DMS53 (cell line): ENCODE measurements at regions not wholly inside any gene's neighbourhood (a gene's known extent, or its start where the extent isn't known, plus 50 kb on each side); places are given as distances from the start of the nearest gene placed in this dataset.
"Not testable (repeated sequence)": the region's sequence is repeated elsewhere in the genome, so short reads cannot be mapped to it uniquely, and the experiment has no call there.

Experiments used
- DNase-seq: peaks from one replicate; lab custom pipeline; 2025; lab: John Stamatoyannopoulos, UW

DNA sequence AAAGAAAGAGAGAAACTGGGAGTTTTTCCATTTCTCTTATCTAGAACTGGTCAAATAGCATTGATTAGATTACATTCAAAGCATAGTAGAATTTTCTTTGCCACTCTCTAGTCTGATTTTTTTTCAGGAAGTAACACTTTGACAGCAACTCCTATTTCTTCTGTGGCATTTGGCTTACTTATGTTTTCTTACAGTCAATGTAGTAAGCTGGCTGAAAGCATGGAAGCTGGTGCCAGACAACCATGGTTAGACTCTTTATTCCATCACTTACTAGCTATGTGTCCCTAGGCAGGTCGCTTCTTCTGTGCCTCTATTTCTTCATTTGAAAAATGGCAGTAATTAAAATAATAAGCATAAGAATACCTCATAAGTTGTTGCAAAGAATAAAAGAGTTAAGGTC lies 54.2 kb upstream of the OPRM1 start:
- no peak for DNase-seq

GRCh38 chr6:153980171-153980570 lies 58.9 kb upstream of the OPRM1 start:
- no peak for DNase-seq

GRCh38 chr6:153978911-153979548 lies 60.0 kb upstream of the OPRM1 start:
- not testable (repeated sequence) for DNase-seq

GRCh38 chr6:153976921-153977693 lies 61.9 kb upstream of the OPRM1 start:
- peak; percentile 68 for DNase-seq

DNA sequence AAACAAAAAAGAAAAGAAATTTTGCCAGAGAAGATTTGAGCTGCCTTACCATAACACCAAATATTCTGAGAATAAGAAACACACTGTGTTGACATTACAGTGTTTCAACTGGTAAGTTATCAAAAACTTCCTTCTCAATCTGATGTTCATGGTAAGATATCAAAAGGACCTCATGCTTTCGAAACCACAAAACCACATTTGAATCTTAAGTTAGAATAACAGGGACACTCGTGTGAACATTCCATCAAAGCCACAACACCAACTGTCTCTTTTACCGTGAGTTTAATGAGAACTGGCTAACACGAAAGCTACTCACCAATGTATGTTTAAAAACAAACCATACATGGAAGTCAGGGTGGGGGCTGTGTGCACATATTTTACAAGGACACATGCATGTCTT lies 73.0 kb upstream of the OPRM1 start:
- DNase-seq: no peak

DNA sequence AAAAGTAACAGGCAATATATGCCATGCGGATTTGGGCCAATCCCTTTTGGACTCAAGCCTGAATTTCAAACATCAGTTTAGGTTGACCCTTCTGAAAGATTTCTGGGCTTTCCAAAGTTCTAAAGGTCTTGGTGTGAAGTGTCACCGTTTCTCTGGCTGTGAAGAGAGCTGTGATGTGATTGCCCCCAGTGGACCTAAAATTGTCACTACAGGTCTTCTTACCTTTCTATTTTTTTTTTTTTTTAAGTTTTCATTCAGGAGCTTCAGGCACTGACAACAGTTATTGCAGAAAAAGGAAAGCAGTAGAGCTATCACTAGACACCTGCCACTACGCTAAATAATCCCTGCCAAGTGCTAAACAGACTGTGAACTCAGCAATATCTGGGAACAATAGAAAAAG lies 75.7 kb upstream of the OPRM1 start:
- DNase-seq: peak; percentile 34

- DNase-seq: peak; percentile 22
Measured at GRCh38 chr6:153962555-153962954, 76.5 kb upstream of the OPRM1 start.

GRCh38 chr6:153960741-153961140 lies 78.3 kb upstream of the OPRM1 start:
- DNase-seq: no peak

DNA sequence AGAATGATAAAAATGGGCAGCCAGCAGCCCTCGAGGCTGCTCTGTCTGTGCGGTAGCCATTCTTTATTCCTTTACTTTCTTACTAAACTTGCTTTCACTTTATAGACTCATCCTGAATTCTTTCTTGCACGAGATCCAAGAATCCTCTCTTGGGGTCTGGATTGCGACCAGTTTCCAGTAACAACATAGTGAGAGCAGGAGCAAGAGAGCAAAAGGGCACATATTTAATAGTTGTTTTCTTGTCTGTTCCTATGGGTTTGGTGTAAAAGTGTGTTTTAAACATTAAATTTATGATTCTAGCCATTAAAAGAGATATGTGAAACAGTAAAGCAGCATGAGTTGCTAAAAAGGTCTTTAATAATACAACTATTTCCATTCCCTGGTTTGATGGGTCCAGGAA lies 78.8 kb upstream of the OPRM1 start:
- no peak for DNase-seq

DNA sequence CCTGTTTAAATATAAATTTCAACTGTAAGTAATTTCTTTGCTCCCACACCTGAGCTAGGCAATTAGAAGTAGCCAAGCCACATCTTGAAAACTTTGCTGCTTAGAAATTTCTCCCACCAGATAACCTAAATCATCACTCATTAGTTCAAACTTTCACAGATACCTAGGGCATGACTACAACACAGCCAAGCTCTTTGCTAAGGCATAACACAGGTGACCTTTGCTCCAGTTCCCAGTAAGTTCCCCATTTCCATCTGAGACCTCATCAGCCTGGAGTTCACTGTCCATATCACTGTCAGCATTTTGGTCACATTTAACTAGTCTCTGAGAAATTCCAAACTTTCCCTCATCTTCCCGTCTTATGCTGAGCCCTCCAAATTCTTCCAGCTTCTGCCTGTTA lies 79.8 kb upstream of the OPRM1 start:
- DNase-seq: no peak

- DNase-seq: no peak
Measured at GRCh38 chr6:153958860-153959259, 80.2 kb upstream of the OPRM1 start.

GRCh38 chr6:153957394-153957793 lies 81.6 kb upstream of the OPRM1 start:
- no peak for DNase-seq

DNA sequence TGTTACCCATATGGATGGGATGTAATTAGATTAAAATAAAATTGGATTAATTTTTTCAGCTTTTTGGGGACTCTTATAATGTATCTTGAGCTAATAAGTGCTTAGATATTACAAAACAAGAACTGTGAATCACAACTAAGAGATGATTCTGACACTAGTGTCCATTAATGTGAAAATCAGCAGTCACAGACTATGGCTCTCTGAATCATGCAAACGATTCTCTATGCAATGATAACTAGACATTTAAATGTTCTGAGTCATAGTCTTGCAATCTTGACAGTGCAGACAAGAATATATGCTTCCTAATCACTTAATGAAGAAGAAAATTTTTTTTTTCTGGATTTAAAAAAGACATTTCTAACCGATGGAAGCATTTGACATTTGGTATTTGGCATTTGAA lies 82.2 kb upstream of the OPRM1 start:
- no peak for DNase-seq

- DNase-seq: no peak
Measured at GRCh38 chr6:153949616-153950015, 89.4 kb upstream of the OPRM1 start.

GRCh38 chr6:153947808-153948447 lies 91.1 kb upstream of the OPRM1 start:
- peak; percentile 58 for DNase-seq

- no peak for DNase-seq
Measured at GRCh38 chr6:153944201-153944600, 94.8 kb upstream of the OPRM1 start.

- no peak for DNase-seq
Measured at GRCh38 chr6:153942361-153942760, 96.7 kb upstream of the OPRM1 start.

- no peak for DNase-seq
Measured at GRCh38 chr6:153941768-153942167, 97.3 kb upstream of the OPRM1 start.

GRCh38 chr6:153938876-153939275 lies 100.2 kb upstream of the OPRM1 start:
- no peak for DNase-seq

- no peak for DNase-seq
Measured at GRCh38 chr6:153931431-153931830, 107.6 kb upstream of the OPRM1 start.

GRCh38 chr6:153927867-153928266 lies 111.2 kb upstream of the OPRM1 start:
- no peak for DNase-seq

- DNase-seq: no peak
Measured at GRCh38 chr6:153898360-153899059, 140.5 kb upstream of the OPRM1 start.

GRCh38 chr6:153882411-153882810 lies 156.6 kb upstream of the OPRM1 start:
- no peak for DNase-seq
